WTC11 (cell line): ENCODE measurements at regions not wholly inside any gene's neighbourhood (a gene's known extent, or its start where the extent isn't known, plus 50 kb on each side); places are given as distances from the start of the nearest gene placed in this dataset.

Experiments
- KAT7 ChIP-seq: sonication (generic); formaldehyde crosslinking; IDR thresholded peaks from 2 replicates; pipeline ENCODE4 v1.8.1; 2023; ENCODE audit warnings: missing genetic modification reagents, mild to moderate bottlenecking, borderline replicate concordance
- NFE2L1 ChIP-seq: sonication (generic); formaldehyde crosslinking; IDR thresholded peaks from 2 replicates; pipeline ENCODE4 v1.8.1; 2023; ENCODE audit warnings: missing genetic modification reagents
- TF ChIP-seq, protein P1 (sequence below): sonication (generic); formaldehyde crosslinking; IDR thresholded peaks from 2 replicates; pipeline ENCODE4 v1.8.1; 2023; ENCODE audit warnings: mild to moderate bottlenecking, missing genetic modification reagents, moderate library complexity
- TF ChIP-seq, protein P2 (sequence below): fragments of 200-600 bp; IDR thresholded peaks from 2 replicates; pipeline ENCODE4 v1.8.0; 2022; ENCODE audit warnings: antibody characterized with exemption
- TF ChIP-seq, protein P3 (sequence below): sonication (generic); formaldehyde crosslinking; IDR thresholded peaks from 2 replicates; pipeline ENCODE4 v1.8.1; 2023; ENCODE audit warnings: mild to moderate bottlenecking, missing genetic modification reagents
- TF ChIP-seq, protein P4 (sequence below): fragments of 250-450 bp; sonication (Bioruptor Pico); IDR thresholded peaks from 2 replicates; pipeline ENCODE4 v1.8.0; 2021; ENCODE audit warnings: mild to moderate bottlenecking

DNA sequence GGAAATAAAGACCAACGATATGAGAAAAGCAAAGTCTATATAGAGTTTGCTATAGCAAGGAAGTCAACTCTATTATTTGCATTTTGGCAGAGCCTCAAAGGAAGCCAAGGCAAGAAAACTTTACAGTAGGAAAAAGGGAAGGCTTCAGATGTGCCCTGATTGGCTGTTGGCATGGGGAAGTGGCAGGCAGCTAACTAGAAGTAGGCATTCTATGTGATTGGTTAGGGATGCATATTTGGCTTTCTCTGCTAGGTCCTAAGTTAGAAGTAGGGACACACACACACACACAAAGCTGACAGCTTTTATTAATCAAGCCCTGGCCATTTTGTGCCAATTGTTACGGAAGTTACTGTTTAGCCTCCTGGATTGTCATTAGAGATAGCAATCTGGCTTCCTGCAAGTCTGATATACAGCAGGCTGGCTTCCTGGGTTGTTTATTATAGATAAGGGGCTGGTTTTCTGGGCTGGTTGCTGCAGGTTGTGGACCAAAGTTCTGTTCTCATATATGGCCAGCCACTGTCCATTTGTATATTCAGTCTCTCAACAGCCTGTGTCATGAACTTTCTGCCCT lies 308.1 kb upstream of the GRAMD2B start:
- TF ChIP-seq KAT7 (CRISPR knock-in tag) (no peak), NFE2L1 (CRISPR knock-in tag) (no peak)
- TF ChIP-seq, protein P1, sequence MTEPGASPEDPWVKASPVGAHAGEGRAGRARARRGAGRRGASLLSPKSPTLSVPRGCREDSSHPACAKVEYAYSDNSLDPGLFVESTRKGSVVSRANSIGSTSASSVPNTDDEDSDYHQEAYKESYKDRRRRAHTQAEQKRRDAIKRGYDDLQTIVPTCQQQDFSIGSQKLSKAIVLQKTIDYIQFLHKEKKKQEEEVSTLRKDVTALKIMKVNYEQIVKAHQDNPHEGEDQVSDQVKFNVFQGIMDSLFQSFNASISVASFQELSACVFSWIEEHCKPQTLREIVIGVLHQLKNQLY (CRISPR knock-in tag), result no peak
- TF ChIP-seq, protein P2, sequence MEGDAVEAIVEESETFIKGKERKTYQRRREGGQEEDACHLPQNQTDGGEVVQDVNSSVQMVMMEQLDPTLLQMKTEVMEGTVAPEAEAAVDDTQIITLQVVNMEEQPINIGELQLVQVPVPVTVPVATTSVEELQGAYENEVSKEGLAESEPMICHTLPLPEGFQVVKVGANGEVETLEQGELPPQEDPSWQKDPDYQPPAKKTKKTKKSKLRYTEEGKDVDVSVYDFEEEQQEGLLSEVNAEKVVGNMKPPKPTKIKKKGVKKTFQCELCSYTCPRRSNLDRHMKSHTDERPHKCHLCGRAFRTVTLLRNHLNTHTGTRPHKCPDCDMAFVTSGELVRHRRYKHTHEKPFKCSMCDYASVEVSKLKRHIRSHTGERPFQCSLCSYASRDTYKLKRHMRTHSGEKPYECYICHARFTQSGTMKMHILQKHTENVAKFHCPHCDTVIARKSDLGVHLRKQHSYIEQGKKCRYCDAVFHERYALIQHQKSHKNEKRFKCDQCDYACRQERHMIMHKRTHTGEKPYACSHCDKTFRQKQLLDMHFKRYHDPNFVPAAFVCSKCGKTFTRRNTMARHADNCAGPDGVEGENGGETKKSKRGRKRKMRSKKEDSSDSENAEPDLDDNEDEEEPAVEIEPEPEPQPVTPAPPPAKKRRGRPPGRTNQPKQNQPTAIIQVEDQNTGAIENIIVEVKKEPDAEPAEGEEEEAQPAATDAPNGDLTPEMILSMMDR, result no peak
- TF ChIP-seq, protein P3, sequence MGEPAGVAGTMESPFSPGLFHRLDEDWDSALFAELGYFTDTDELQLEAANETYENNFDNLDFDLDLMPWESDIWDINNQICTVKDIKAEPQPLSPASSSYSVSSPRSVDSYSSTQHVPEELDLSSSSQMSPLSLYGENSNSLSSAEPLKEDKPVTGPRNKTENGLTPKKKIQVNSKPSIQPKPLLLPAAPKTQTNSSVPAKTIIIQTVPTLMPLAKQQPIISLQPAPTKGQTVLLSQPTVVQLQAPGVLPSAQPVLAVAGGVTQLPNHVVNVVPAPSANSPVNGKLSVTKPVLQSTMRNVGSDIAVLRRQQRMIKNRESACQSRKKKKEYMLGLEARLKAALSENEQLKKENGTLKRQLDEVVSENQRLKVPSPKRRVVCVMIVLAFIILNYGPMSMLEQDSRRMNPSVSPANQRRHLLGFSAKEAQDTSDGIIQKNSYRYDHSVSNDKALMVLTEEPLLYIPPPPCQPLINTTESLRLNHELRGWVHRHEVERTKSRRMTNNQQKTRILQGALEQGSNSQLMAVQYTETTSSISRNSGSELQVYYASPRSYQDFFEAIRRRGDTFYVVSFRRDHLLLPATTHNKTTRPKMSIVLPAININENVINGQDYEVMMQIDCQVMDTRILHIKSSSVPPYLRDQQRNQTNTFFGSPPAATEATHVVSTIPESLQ (CRISPR knock-in tag), result no peak
- TF ChIP-seq, protein P4, sequence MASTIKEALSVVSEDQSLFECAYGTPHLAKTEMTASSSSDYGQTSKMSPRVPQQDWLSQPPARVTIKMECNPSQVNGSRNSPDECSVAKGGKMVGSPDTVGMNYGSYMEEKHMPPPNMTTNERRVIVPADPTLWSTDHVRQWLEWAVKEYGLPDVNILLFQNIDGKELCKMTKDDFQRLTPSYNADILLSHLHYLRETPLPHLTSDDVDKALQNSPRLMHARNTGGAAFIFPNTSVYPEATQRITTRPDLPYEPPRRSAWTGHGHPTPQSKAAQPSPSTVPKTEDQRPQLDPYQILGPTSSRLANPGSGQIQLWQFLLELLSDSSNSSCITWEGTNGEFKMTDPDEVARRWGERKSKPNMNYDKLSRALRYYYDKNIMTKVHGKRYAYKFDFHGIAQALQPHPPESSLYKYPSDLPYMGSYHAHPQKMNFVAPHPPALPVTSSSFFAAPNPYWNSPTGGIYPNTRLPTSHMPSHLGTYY (CRISPR knock-in tag), result no peak
